GM18873 (cell line): ENCODE measurements at regions not wholly inside any gene's neighbourhood (a gene's known extent, or its start where the extent isn't known, plus 50 kb on each side); places are given as distances from the start of the nearest gene placed in this dataset.

ENCODE experiments used
- ATAC-seq: cut with Tn5 transposase; IDR thresholded peaks from one replicate; pipeline ENCODE4 v1.9.1; 2021; ENCODE audit warnings: mild to moderate bottlenecking, moderate library complexity, moderate number of reproducible peaks; ENCODE audit not compliant: unreplicated experiment, low FRiP score

- no peak for ATAC-seq
Observed at GRCh38 chr3:104819333-104819732, 547.4 kb upstream of the ALCAM start.

- no peak for ATAC-seq
Observed at GRCh38 chr3:104820959-104821358, 545.8 kb upstream of the ALCAM start.

- no peak for ATAC-seq
Observed at GRCh38 chr3:104825116-104825515, 541.6 kb upstream of the ALCAM start.

GRCh38 chr3:104831071-104831470, 535.6 kb upstream of the ALCAM start:
- ATAC-seq, result no peak

GRCh38 chr3:104832530-104832929, 534.2 kb upstream of the ALCAM start:
- ATAC-seq, result no peak

- no peak for ATAC-seq
Observed at GRCh38 chr3:104835376-104835775, 531.3 kb upstream of the ALCAM start.

GRCh38 chr3:104846270-104846669, 520.4 kb upstream of the ALCAM start:
- no peak for ATAC-seq

GRCh38 chr3:104849070-104849469, 517.6 kb upstream of the ALCAM start:
- no peak for ATAC-seq

- ATAC-seq, result no peak
Observed at GRCh38 chr3:104854468-104854867, 512.2 kb upstream of the ALCAM start.

- no peak for ATAC-seq
Observed at GRCh38 chr3:104855702-104856101, 511.0 kb upstream of the ALCAM start.

- no peak for ATAC-seq
Observed at GRCh38 chr3:104856741-104857140, 510.0 kb upstream of the ALCAM start.

- ATAC-seq, result no peak
Observed at GRCh38 chr3:104868291-104868690, 498.4 kb upstream of the ALCAM start.

- no peak for ATAC-seq
Observed at GRCh38 chr3:104870276-104870675, 496.4 kb upstream of the ALCAM start.

- no peak for ATAC-seq
Observed at GRCh38 chr3:104873331-104873730, 493.4 kb upstream of the ALCAM start.

- no peak for ATAC-seq
Observed at GRCh38 chr3:104878395-104878794, 488.3 kb upstream of the ALCAM start.

- no peak for ATAC-seq
Observed at GRCh38 chr3:104879919-104880318, 486.8 kb upstream of the ALCAM start.

GRCh38 chr3:104885214-104885814, 481.4 kb upstream of the ALCAM start:
- ATAC-seq, result no peak

GRCh38 chr3:104886220-104886995, 480.3 kb upstream of the ALCAM start:
- ATAC-seq, result no peak

GRCh38 chr3:104887069-104887468, 479.6 kb upstream of the ALCAM start:
- ATAC-seq, result no peak

- ATAC-seq, result no peak
Observed at GRCh38 chr3:104887619-104888018, 479.1 kb upstream of the ALCAM start.

- ATAC-seq, result no peak
Observed at GRCh38 chr3:104892044-104892443, 474.7 kb upstream of the ALCAM start.

- no peak for ATAC-seq
Observed at GRCh38 chr3:104896624-104897023, 470.1 kb upstream of the ALCAM start.
